Keratinocyte (primary cell): ENCODE measurements at regions not wholly inside any gene's neighbourhood (a gene's known extent, or its start where the extent isn't known, plus 50 kb on each side); places are given as distances from the start of the nearest gene placed in this dataset.

ENCODE experiments used
- CTCF ChIP-seq, 3 experiments: IDR thresholded peaks in 1 of 3; conservative IDR thresholded peaks in 1 of 3; optimal IDR thresholded peaks in 1 of 3; 2 replicates in 2 of 3; 3 replicates in 1 of 3; pipeline versions ENCODE3 to v1.5.1; 2011; ENCODE audit warnings: low read length in 3 of 3, mild to moderate bottlenecking in 3 of 3, moderate library complexity in 2 of 3, control low read depth in 1 of 3, inconsistent platforms in 1 of 3; ENCODE audit not compliant: insufficient read depth in 2 of 3; ENCODE audit errors: extremely low read depth in 1 of 3
- EZH2 ChIP-seq: IDR thresholded peaks from one replicate; pipeline ENCODE4 v1.6.1; 2012; ENCODE audit warnings: inconsistent platforms, mild to moderate bottlenecking, low read length, moderate library complexity

GRCh38 chr12:115240251-115240650 is 556.3 kb upstream of the TBX3 start:
- TF ChIP-seq CTCF (optimal IDR thresholded peaks at IDR 0.05 in 1 of 3, IDR thresholded peaks at IDR 0.05 in 1 of 3, conservative IDR thresholded peaks at IDR 0.05 in 1 of 3; ENCODE audit: extremely low read depth in 1 of 3, insufficient read depth in 2 of 3, low read length in 3 of 3) (no peak), EZH2 (no peak)
